ENCODE measurements at regions not wholly inside any gene's neighbourhood (a gene's known extent, or its start where the extent isn't known, plus 50 kb on each side); places are given as distances from the start of the nearest gene placed in this dataset.

- Histone ChIP-seq H2BK5ac (ENCODE audit: low read depth, low read length, poor library complexity) (no peak overlapping the region), H3K4me3 (ENCODE audit: low read depth, low read length) (no peak overlapping the region), H3K4me2 (ENCODE audit: low read length) (no peak overlapping the region), H3K36me3 (ENCODE audit: control insufficient read depth in 1 of 2, insufficient read depth in 2 of 2, low read length in 2 of 2) (no peaks in the 10 kb centered on the region), H3K9me3 (ENCODE audit: insufficient read depth, low read depth, low read length) (no peaks in the 10 kb centered on the region), H2AK5ac (ENCODE audit: low read length) (no peak overlapping the region), H3K9ac (ENCODE audit: low read length) (no peak overlapping the region), H3K4me1 (ENCODE audit: control insufficient read depth in 1 of 2, insufficient read depth in 2 of 2, low read length in 2 of 2) (peaks cover 4% of the 10 kb centered on the region in 2 experiments), H3K18ac (ENCODE audit: low read length) (no peak overlapping the region), H4K91ac (ENCODE audit: low read depth, low read length) (no peak overlapping the region), H3K14ac (ENCODE audit: low read length) (no peak overlapping the region), H2BK12ac (ENCODE audit: low read length) (no peak overlapping the region), H2AFZ (ENCODE audit: insufficient read depth, low read length, poor library complexity) (no peak overlapping the region), H3K23ac (ENCODE audit: low read length) (no peak overlapping the region), H4K12ac (ENCODE audit: low read depth, low read length) (no peak overlapping the region), H3K79me2 (ENCODE audit: control insufficient read depth, insufficient read depth, low read length, poor library complexity) (no peaks in the 10 kb centered on the region), H2BK120ac (ENCODE audit: insufficient read depth, low read length, poor library complexity) (no peak overlapping the region), H3K4ac (ENCODE audit: low read depth, low read length) (no peak overlapping the region), H4K8ac (ENCODE audit: low read depth, low read length) (no peak overlapping the region), H3K79me1 (ENCODE audit: low read length) (peaks cover 15% of the 10 kb centered on the region), H3K27me3 (ENCODE audit: insufficient read depth, low read length) (no peaks in the 10 kb centered on the region), H3K27ac (ENCODE audit: low read depth, low read length) (no peak overlapping the region)
- no CpG with 5 or more reads among the region's 1 CpG for WGBS (ENCODE audit: extremely low coverage, insufficient coverage, insufficient read length)
- no peak for DNase-seq
Observed at GRCh38 chr3:66128623-66129022, 89.9 kb upstream of the MAGI1 start.

DNA sequence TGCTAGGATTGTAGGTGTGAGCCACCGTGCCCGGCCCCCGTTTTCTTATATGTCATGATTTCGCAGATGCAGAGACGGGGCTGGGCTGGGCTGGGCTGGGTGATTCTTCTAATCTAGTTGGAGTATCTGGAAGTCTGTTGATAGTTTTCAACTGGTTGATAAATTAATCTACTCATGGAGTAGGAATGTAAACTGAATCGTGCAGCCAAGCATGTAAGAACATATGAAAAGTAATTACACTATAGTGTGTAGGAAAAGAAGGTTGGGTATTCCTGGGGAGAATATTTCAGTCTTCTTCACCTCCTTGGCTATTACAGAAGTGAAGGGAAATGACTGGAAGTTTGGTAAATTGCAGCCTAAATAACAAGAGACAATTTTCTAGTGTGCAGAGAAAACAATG lies 82.6 kb upstream of the MAGI1 start:
- no peak overlapping the region for H3K23ac ChIP-seq (ENCODE audit: low read length)
- no peak overlapping the region for H3K4me3 ChIP-seq (ENCODE audit: low read depth, low read length)

GRCh38 chr3:66115858-66116654 lies 77.3 kb upstream of the MAGI1 start:
- peak; percentile 88 to 96 for DNase-seq
- no CpG with 5 or more reads among the region's 6 CpGs for WGBS (ENCODE audit: extremely low coverage, insufficient coverage, insufficient read length)

More for the DNA sequence above, 82.6 kb upstream of the MAGI1 start:
- H3K36me3 ChIP-seq (ENCODE audit: control insufficient read depth in 1 of 2, insufficient read depth in 2 of 2, low read length in 2 of 2), result no peaks in the 10 kb centered on the region
- no peak overlapping the region for H2BK12ac ChIP-seq (ENCODE audit: low read length)
- H3K9ac ChIP-seq (ENCODE audit: low read length), result no peak overlapping the region
- no peaks in the 10 kb centered on the region for H3K27me3 ChIP-seq (ENCODE audit: insufficient read depth, low read length)
- WGBS (ENCODE audit: extremely low coverage, insufficient coverage, insufficient read length), result no CpG with 5 or more reads among the region's 6 CpGs
- peaks cover 19% of the 10 kb centered on the region for H3K79me1 ChIP-seq (ENCODE audit: low read length)
- H3K9me3 ChIP-seq (ENCODE audit: insufficient read depth, low read depth, low read length), result no peaks in the 10 kb centered on the region
- DNase-seq, result no peak
- no peak overlapping the region for H3K4me2 ChIP-seq (ENCODE audit: low read length)
- no peak overlapping the region for H4K12ac ChIP-seq (ENCODE audit: low read depth, low read length)
- H2AK5ac ChIP-seq (ENCODE audit: low read length), result no peak overlapping the region
- H3K18ac ChIP-seq (ENCODE audit: low read length), result no peak overlapping the region
- H4K8ac ChIP-seq (ENCODE audit: low read depth, low read length), result no peak overlapping the region
- no peak overlapping the region for H2BK5ac ChIP-seq (ENCODE audit: low read depth, low read length, poor library complexity)
- H3K79me2 ChIP-seq (ENCODE audit: control insufficient read depth, insufficient read depth, low read length, poor library complexity), result no peaks in the 10 kb centered on the region
- peaks cover 2 to 5% of the 10 kb centered on the region in 2 experiments for H3K4me1 ChIP-seq (ENCODE audit: control insufficient read depth in 1 of 2, insufficient read depth in 2 of 2, low read length in 2 of 2)
- H3K14ac ChIP-seq (ENCODE audit: low read length), result no peak overlapping the region
- H2AFZ ChIP-seq (ENCODE audit: insufficient read depth, low read length, poor library complexity), result no peak overlapping the region
- no peak overlapping the region for H3K27ac ChIP-seq (ENCODE audit: low read depth, low read length)
- no peak overlapping the region for H3K4ac ChIP-seq (ENCODE audit: low read depth, low read length)
- no peak overlapping the region for H4K91ac ChIP-seq (ENCODE audit: low read depth, low read length)
- H2BK120ac ChIP-seq (ENCODE audit: insufficient read depth, low read length, poor library complexity), result no peak overlapping the region

DNA sequence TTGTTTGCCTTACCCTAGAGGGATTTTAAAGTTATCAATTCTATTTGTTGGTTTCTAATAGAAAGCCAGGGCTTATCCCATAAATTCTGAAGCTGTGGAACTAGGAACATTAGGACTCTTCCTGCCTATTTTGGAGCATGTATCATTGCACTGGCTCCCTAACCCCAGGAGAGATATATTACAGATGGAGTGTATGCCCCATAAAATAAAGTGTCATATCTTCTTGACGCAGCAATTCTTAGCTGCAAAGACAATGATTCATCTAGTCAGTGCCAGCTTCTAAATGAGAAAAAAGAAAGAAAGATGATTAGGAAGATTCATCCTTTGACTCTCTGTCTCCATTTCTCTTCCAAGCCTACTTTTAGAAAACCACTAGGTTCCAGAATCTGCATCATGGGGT lies 74.8 kb upstream of the MAGI1 start:
- no peak overlapping the region for H3K4me3 ChIP-seq (ENCODE audit: low read depth, low read length)
- no peaks in the 10 kb centered on the region for H3K79me2 ChIP-seq (ENCODE audit: control insufficient read depth, insufficient read depth, low read length, poor library complexity)
- H3K4me1 ChIP-seq (ENCODE audit: control insufficient read depth in 1 of 2, insufficient read depth in 2 of 2, low read length in 2 of 2), result peaks cover 6 to 10% of the 10 kb centered on the region in 2 experiments
- H4K91ac ChIP-seq (ENCODE audit: low read depth, low read length), result no peak overlapping the region
- H3K27me3 ChIP-seq (ENCODE audit: insufficient read depth, low read length), result no peaks in the 10 kb centered on the region
- no peak overlapping the region for H2BK5ac ChIP-seq (ENCODE audit: low read depth, low read length, poor library complexity)
- H2BK120ac ChIP-seq (ENCODE audit: insufficient read depth, low read length, poor library complexity), result no peak overlapping the region
- no peak overlapping the region for H2BK12ac ChIP-seq (ENCODE audit: low read length)
- no peak overlapping the region for H3K18ac ChIP-seq (ENCODE audit: low read length)
- H3K9me3 ChIP-seq (ENCODE audit: insufficient read depth, low read depth, low read length), result no peaks in the 10 kb centered on the region
- no peak overlapping the region for H4K12ac ChIP-seq (ENCODE audit: low read depth, low read length)
- no peak for DNase-seq
- no peak overlapping the region for H3K4me2 ChIP-seq (ENCODE audit: low read length)
- H3K4ac ChIP-seq (ENCODE audit: low read depth, low read length), result no peak overlapping the region
- no peak overlapping the region for H3K27ac ChIP-seq (ENCODE audit: low read depth, low read length)
- H3K79me1 ChIP-seq (ENCODE audit: low read length), result peaks cover 15% of the 10 kb centered on the region
- no peak overlapping the region for H3K14ac ChIP-seq (ENCODE audit: low read length)
- no CpG with 5 or more reads among the region's 1 CpG for WGBS (ENCODE audit: extremely low coverage, insufficient coverage, insufficient read length)
- H2AK5ac ChIP-seq (ENCODE audit: low read length), result no peak overlapping the region
- no peak overlapping the region for H2AFZ ChIP-seq (ENCODE audit: insufficient read depth, low read length, poor library complexity)
- H4K8ac ChIP-seq (ENCODE audit: low read depth, low read length), result no peak overlapping the region
- no peak overlapping the region for H3K23ac ChIP-seq (ENCODE audit: low read length)
- H3K9ac ChIP-seq (ENCODE audit: low read length), result no peak overlapping the region
- H3K36me3 ChIP-seq (ENCODE audit: control insufficient read depth in 1 of 2, insufficient read depth in 2 of 2, low read length in 2 of 2), result no peaks in the 10 kb centered on the region

More at GRCh38 chr3:66115858-66116654, 77.3 kb upstream of the MAGI1 start:
- Histone ChIP-seq H3K4ac (ENCODE audit: low read depth, low read length) (peak overlapping the region; percentile 7), H3K27me3 (ENCODE audit: insufficient read depth, low read length) (no peaks in the 10 kb centered on the region), H3K4me2 (ENCODE audit: low read length) (no peak overlapping the region), H3K27ac (ENCODE audit: low read depth, low read length) (peak overlapping the region; percentile 86), H2BK5ac (ENCODE audit: low read depth, low read length, poor library complexity) (peak overlapping the region; percentile 91), H3K4me1 (ENCODE audit: control insufficient read depth in 1 of 2, insufficient read depth in 2 of 2, low read length in 2 of 2) (peaks cover 6 to 10% of the 10 kb centered on the region in 2 experiments), H3K79me2 (ENCODE audit: control insufficient read depth, insufficient read depth, low read length, poor library complexity) (no peaks in the 10 kb centered on the region), H2AK5ac (ENCODE audit: low read length) (peak overlapping the region; percentile 46), H4K8ac (ENCODE audit: low read depth, low read length) (peak overlapping the region; percentile 72), H3K23ac (ENCODE audit: low read length) (no peak overlapping the region), H3K79me1 (ENCODE audit: low read length) (peaks cover 15% of the 10 kb centered on the region), H2BK120ac (ENCODE audit: insufficient read depth, low read length, poor library complexity) (peak overlapping the region; percentile 61), H3K9me3 (ENCODE audit: insufficient read depth, low read depth, low read length) (no peaks in the 10 kb centered on the region), H4K12ac (ENCODE audit: low read depth, low read length) (no peak overlapping the region), H3K36me3 (ENCODE audit: control insufficient read depth in 1 of 2, insufficient read depth in 2 of 2, low read length in 2 of 2) (no peaks in the 10 kb centered on the region), H3K4me3 (ENCODE audit: low read depth, low read length) (no peak overlapping the region), H3K9ac (ENCODE audit: low read length) (no peak overlapping the region), H4K91ac (ENCODE audit: low read depth, low read length) (peak overlapping the region; percentile 94), H3K18ac (ENCODE audit: low read length) (peak overlapping the region; percentile 32), H2BK12ac (ENCODE audit: low read length) (peak overlapping the region; percentile 85), H2AFZ (ENCODE audit: insufficient read depth, low read length, poor library complexity) (no peak overlapping the region), H3K14ac (ENCODE audit: low read length) (peak overlapping the region; percentile 68)

Data from trophoblast cell (in vitro differentiated cells and primary cell).